CD1c-positive myeloid dendritic cell (primary cell): ENCODE measurements at regions not wholly inside any gene's neighbourhood (a gene's known extent, or its start where the extent isn't known, plus 50 kb on each side); places are given as distances from the start of the nearest gene placed in this dataset.
A peak's percentile ranks its signal among the peaks of the same experiment; 100 is the strongest.
"Not testable (repeated sequence)": the region's sequence is repeated elsewhere in the genome, so short reads cannot be mapped to it uniquely, and the experiment has no call there.

Source experiments
- DNase-seq: peaks from one replicate; pipeline ENCODE4 v3.0.0-alpha.2; 2016; ENCODE audit errors: extremely low spot score

- no peak for DNase-seq
Observed at GRCh38 chr17:62322313-62322712, 58.0 kb upstream of the EFCAB3 start.

DNA sequence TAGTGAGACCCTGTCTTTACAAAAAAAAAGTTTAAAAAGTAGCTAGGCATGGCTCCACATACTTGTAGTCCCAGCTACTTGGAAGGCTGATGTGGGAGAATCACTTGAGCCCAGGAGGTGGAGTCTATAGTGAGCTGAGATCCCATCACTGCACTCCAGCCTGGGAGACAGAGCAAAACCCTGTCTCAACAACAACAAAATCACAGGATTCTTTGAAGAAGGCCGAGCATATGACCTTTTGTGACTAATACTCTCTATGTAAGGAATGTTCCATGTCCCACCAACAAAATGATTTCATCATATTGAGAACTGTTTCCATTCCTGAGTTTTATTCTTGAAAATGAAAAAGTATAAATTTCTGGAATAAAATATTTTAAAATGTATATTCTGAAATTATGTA lies 58.9 kb upstream of the EFCAB3 start:
- no peak for DNase-seq

DNA sequence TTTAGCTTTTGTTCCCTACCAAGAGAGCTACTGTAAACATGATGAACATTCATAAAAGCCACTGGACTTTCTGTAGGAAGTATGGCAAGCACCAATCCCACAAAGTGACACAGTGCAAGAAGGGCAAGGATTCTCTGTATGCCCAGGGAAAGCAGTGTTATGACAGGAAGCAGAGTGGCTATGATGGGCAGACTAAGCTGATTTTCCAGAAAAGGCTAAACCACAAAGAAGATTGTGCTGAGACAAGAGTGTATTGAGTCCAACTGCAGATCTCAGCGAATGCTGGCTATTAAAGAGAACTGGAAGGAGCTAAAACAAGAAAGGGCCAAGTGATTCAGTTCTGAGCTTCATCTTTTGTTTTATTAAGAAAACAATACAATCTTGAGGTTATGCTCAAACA lies 60.5 kb upstream of the EFCAB3 start:
- no peak for DNase-seq

GRCh38 chr17:62309396-62309795 lies 71.0 kb upstream of the EFCAB3 start:
- DNase-seq: no peak

- DNase-seq: no peak
Observed at GRCh38 chr17:62307196-62307595, 73.2 kb upstream of the EFCAB3 start.

DNA sequence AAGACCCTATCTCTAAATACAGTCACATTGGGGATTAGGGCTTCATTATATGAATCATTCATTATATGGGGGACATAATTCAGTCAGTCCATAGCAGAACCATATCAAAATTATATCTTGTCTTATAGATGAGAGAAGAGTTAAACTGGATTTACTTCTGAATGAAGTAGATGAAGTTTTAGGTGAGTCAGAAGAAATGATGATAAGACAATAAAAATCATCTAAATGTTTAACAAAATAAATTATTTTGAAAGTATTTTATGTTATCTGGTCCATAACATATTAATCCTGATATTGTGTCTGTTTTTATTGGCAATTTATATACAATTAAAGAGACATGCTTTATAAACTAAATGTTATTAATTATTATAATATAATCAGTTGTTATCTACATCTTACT lies 76.9 kb upstream of the EFCAB3 start:
- DNase-seq: no peak

DNA sequence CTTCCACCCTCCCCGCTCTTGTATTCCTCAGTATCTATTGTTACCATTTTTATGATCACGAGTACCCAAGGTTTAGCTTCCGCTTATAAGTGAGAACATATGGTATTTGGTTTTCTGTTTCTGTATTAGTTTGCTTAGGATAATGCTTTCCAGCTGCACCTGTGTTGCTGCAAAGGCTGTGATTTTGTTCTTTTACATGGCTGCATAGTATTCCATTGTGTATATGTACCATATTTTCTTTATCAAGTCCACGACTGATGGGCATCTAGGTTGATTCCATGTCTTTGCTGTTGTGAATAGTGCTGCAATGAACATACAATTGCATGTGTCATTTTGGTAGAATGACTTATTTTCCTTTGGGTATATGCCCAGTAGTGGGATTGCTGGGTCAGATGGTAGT lies 79.7 kb upstream of the EFCAB3 start:
- no peak for DNase-seq

GRCh38 chr17:62275290-62275689 lies 105.1 kb upstream of the EFCAB3 start:
- DNase-seq: not testable (repeated sequence)

GRCh38 chr17:62268361-62268760 lies 112.0 kb upstream of the EFCAB3 start:
- not testable (repeated sequence) for DNase-seq

- DNase-seq: not testable (repeated sequence)
Observed at GRCh38 chr17:62264974-62265373, 115.4 kb upstream of the EFCAB3 start.

DNA sequence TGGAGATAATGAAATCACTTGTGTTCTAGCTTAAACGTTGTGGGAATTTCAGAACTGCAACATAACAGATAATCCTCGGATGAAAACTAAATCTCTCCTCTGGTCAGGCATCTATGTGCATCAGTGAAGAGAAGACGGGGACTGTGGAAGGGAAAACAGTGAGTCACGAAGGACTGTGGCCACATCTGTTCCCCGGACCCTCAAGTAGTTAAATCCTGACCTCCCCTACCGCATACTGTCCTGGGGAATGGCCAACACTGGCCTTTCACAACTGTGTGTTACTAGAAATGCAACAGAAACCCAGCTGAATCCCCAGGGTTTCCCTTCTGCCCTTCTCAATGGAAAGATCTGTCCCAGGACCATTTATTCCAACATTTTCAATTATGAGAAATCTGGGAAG lies 124.6 kb upstream of the EFCAB3 start:
- DNase-seq: not testable (repeated sequence)

GRCh38 chr17:62242076-62242475 lies 138.3 kb upstream of the EFCAB3 start:
- not testable (repeated sequence) for DNase-seq

DNA sequence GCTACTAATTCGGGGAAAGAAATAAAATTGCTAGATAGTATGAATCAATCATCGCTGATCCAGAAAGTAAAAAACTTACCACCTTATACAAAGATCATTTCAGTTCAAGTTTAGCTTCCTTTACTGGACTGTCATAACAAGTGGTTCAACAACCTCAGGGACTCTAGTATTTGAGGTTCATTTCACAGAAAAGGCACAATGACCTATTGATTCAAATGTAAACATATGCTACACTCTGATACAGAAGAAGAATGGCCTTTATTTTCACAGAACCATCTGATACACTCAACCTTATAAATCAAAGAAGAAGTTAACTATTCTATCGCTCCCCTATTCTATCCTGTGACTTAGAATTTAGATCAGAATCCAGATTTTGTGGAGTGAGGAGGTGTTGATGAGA lies 140.8 kb upstream of the EFCAB3 start:
- DNase-seq: not testable (repeated sequence)

- not testable (repeated sequence) for DNase-seq
Observed at GRCh38 chr17:62238551-62239338, 141.6 kb upstream of the EFCAB3 start.

GRCh38 chr17:62233822-62234481 lies 146.4 kb upstream of the EFCAB3 start:
- not testable (repeated sequence) for DNase-seq

DNA sequence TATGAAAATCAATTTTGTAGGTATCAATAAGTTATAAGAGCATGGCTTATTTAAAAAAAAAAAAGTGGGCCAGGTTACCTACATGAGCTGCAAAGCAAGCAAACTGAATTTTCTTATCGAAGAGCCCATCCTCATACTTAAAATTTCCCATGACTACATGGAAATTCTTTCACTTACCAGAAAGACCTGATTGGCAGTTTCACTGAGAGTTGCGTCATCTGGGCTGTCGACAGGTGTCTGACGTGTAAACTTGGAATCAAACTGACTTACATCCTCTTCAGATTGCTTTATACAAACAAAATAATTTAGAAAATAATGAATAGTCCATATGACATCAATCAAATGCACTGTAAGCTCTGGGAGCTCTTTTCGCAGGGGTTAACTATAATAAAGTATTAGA lies 149.1 kb upstream of the EFCAB3 start:
- DNase-seq: not testable (repeated sequence)

DNA sequence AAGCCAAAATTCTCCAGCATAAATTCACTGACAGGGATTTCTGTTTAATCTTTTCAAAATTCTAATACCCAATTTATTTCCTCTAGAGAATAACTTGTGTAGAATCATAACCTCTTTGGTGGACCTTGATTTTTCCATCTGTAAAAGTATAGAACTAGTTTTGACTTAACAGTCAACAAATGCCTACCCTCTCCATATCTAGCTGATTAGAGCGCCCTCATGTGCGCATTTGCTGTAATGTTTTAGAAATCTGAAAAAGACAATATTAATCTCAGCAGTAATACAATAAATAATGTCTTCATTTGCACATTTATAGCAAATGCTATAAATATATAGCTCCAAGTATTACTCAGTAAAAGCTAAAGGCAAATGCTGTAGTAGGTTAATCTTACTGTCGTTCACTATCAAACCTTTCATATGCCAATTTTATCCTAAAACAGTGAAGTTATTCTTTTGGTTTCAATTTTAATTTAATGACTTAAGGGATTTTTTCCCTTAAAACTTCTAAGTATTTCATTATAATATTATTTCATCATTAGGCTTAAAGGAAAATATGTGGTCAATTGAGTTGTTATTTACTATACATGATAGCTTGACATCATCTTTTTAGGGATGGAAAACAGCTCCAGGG lies 153.6 kb upstream of the EFCAB3 start:
- DNase-seq: not testable (repeated sequence)

DNA sequence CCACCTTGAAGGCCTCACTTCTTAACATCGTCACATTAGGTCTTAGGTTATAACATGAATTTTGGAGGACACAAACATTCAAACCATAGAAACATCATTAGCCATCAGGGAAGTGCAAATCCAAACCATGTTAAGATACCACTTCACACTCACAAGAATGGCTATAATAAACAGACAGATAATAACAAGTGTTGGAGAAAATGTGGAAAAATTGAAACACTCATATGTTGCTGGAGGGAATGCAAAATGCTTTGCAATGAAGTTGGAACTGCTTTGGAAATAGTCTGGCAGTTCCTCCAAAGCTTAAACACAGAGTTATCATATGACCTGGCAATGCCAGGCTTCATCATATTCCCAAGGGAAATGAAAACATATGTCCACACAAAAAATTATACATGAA lies 156.8 kb upstream of the EFCAB3 start:
- DNase-seq: not testable (repeated sequence)

- peak; percentile 70 for DNase-seq
Observed at GRCh38 chr17:62219221-62219899, 154.3 kb upstream of the MED13 start.

DNA sequence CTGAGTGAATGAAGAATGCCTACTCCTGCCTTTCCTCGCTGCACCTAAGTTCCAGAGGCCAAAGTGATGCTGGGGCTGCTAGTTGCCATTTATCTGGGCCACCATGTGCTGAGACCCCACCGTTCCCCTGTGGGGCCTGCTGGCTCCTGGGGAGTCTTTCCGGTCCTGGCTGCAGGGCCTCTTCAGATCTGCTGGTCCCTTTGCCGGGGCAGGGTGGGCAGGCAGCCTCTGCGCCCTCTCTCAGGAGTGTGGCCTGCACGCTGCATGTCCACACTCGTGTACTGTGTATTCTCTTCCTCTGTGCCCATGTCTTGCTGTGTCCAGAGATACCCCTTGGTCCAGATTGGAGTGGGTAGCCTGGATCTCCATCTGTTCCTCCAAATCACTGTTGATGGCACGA lies 151.8 kb upstream of the MED13 start:
- no peak for DNase-seq

GRCh38 chr17:62215891-62216290 lies 150.8 kb upstream of the MED13 start:
- not testable (repeated sequence) for DNase-seq

DNA sequence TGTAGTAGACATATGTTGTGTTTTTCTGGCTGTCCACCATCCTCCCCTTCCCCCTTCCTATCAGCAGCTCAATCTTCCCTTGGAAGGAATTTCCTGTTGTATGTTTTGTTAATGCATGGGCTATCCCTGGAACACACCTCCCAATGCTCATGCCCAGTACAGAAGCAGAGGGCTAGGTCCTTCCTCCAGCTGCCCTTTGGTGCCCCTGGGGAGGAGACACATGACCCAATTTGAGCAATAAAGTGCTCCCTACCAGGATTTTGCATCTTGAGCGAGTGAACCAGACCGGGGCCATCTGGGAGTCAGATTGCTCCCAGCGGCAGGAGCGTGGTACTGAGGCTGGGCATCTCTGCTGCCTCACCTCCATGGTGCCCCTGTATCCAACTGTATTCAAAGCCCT lies 141.5 kb upstream of the MED13 start:
- no peak for DNase-seq
